SK-N-SH (cell line): ENCODE measurements at regions not wholly inside any gene's neighbourhood (a gene's known extent, or its start where the extent isn't known, plus 50 kb on each side); places are given as distances from the start of the nearest gene placed in this dataset.

Experiments used
- CTCF ChIA-PET: fragments of 300-600, 350-600 bp; formaldehyde crosslinking; extraction: SDS; loops from one replicate; lab custom pipeline; 2021; lab: Yijun Ruan, JAX
- POLR2A ChIA-PET: fragments of 350-600 bp; sonication (Branson Sonifier 250); formaldehyde crosslinking; extraction: SDS; loops from one replicate; lab custom pipeline; 2020; ENCODE audit warnings: antibody characterized with exemption, inconsistent platforms; lab: Yijun Ruan, JAX
- DNase-seq: peaks from one replicate; pipeline ENCODE4 v3.0.0; 2012
- H2AFZ ChIP-seq: fragments of 200-600 bp; sonication (generic); 2 replicates; pipeline ENCODE4 v1.8.1; 2016; ENCODE audit warnings: antibody characterized with exemption, mild to moderate bottlenecking, low read depth
- H3F3A ChIP-seq: fragments of 200-600 bp; sonication (generic); replicated peaks from 2 replicates; pipeline ENCODE3; 2016; ENCODE audit warnings: antibody characterized with exemption, mild to moderate bottlenecking; ENCODE audit not compliant: insufficient read depth
- H3K27ac ChIP-seq, 2 experiments: fragments of 200-500 bp in 1 of 2; fragments of 200-600 bp in 1 of 2; sonication (Bioruptor generic) in 1 of 2; sonication (generic), shearing (Covaris generic) in 1 of 2; 2 replicates each; pipeline versions ENCODE4 v1.5.1 to v1.6.1; 2014 to 2016; ENCODE audit warnings: low read depth in 2 of 2, inconsistent platforms in 1 of 2, low read length in 1 of 2, mild to moderate bottlenecking in 1 of 2, mixed read lengths in 1 of 2
- H3K27me3 ChIP-seq: fragments of 200-600 bp; sonication (generic), shearing (Covaris generic); 2 replicates; pipeline ENCODE4 v1.6.1; 2016; ENCODE audit warnings: mixed run types; ENCODE audit not compliant: insufficient read depth
- H3K36me3 ChIP-seq, 2 experiments: fragments of 200-500 bp in 1 of 2; fragments of 200-600 bp in 1 of 2; sonication (Bioruptor generic) in 1 of 2; sonication (generic) in 1 of 2; replicated peaks in 1 of 2; 2 replicates each; pipeline versions ENCODE3 to v1.5.1; 2014 to 2016; ENCODE audit warnings: low read length in 1 of 2, mild to moderate bottlenecking in 1 of 2; ENCODE audit not compliant: insufficient read depth in 2 of 2, control insufficient read depth in 1 of 2
- H3K4me1 ChIP-seq, 2 experiments: fragments of 200-500 bp in 1 of 2; fragments of 200-600 bp in 1 of 2; sonication (Bioruptor generic) in 1 of 2; sonication (generic), shearing (Covaris generic) in 1 of 2; 2 replicates each; pipeline versions ENCODE4 v1.5.1 to v1.6.1; 2014 to 2016; ENCODE audit warnings: low read depth in 1 of 2, low read length in 1 of 2, mixed run types in 1 of 2; ENCODE audit not compliant: insufficient read depth in 2 of 2, control insufficient read depth in 1 of 2
- H3K4me2 ChIP-seq: fragments of 200-600 bp; sonication (generic), shearing (Covaris generic); 2 replicates; pipeline ENCODE4 v1.6.1; 2017; ENCODE audit warnings: mixed run types
- H3K4me3 ChIP-seq, 2 experiments: fragments of 200-500 bp in 1 of 2; fragments of 200-600 bp in 1 of 2; sonication (Bioruptor generic) in 1 of 2; sonication (generic), shearing (Covaris generic) in 1 of 2; 2 replicates each; pipeline versions ENCODE4 v1.5.1 to v1.8.1; 2014 to 2016; ENCODE audit warnings: low read depth in 2 of 2, inconsistent platforms in 1 of 2, low read length in 1 of 2, mild to moderate bottlenecking in 1 of 2, mixed read lengths in 1 of 2, moderate library complexity in 1 of 2
- H3K79me2 ChIP-seq: fragments of 200-600 bp; sonication (generic); 2 replicates; pipeline ENCODE4 v1.8.1; 2017; ENCODE audit warnings: mild to moderate bottlenecking; ENCODE audit not compliant: insufficient read depth
- H3K9ac ChIP-seq: fragments of 200-600 bp; sonication (generic); 2 replicates; pipeline ENCODE4 v1.6.1; 2017; ENCODE audit warnings: mixed run types
- H3K9me2 ChIP-seq: fragments of 200-600 bp; sonication (generic); 2 replicates; pipeline ENCODE4 v1.6.1; 2017; ENCODE audit warnings: mixed run types
- H3K9me3 ChIP-seq: fragments of 200-600 bp; sonication (generic); 2 replicates; pipeline ENCODE4 v1.6.1; 2017; ENCODE audit warnings: mixed run types, mild to moderate bottlenecking, moderate library complexity
- H4K20me1 ChIP-seq: fragments of 200-600 bp; sonication (generic); 2 replicates; pipeline ENCODE4 v1.6.1; 2017; ENCODE audit warnings: mild to moderate bottlenecking, mixed run types; ENCODE audit not compliant: insufficient read depth
- CTCF ChIP-seq: fragments of 200-600 bp; sonication (generic); IDR thresholded peaks from 2 replicates; pipeline ENCODE4 v1.6.1; 2017; ENCODE audit warnings: antibody characterized with exemption, mild to moderate bottlenecking, moderate library complexity
- ELF1 ChIP-seq: IDR thresholded peaks from 2 replicates; pipeline ENCODE4 v1.4.0; 2012
- EP300 ChIP-seq, 2 experiments: IDR thresholded peaks; 2 replicates each; pipeline versions ENCODE4 v1.4.0 to v1.6.1; 2012; ENCODE audit warnings: borderline replicate concordance in 1 of 2, low read depth in 1 of 2, low read length in 1 of 2
- FOSL2 ChIP-seq: IDR thresholded peaks from 2 replicates; pipeline ENCODE4 v1.4.0; 2012; ENCODE audit warnings: low read depth, mild to moderate bottlenecking, moderate library complexity, borderline replicate concordance
- FOXJ3 ChIP-seq: sonication (generic); formaldehyde crosslinking; IDR thresholded peaks from 2 replicates; pipeline ENCODE4 v1.5.1; 2020; ENCODE audit warnings: mild to moderate bottlenecking, missing genetic modification reagents
- IRF3 ChIP-seq: fragments of 150-350 bp; IDR thresholded peaks from 2 replicates; pipeline ENCODE4 v1.6.1; 2016; ENCODE audit warnings: mild to moderate bottlenecking, low read depth, low read length
- JUND ChIP-seq: IDR thresholded peaks from 2 replicates; pipeline ENCODE4 v1.4.0; 2012
- MEF2A ChIP-seq: IDR thresholded peaks from 2 replicates; pipeline ENCODE4 v1.4.0; 2012; ENCODE audit warnings: low read depth, borderline replicate concordance
- NRF1 ChIP-seq: IDR thresholded peaks from 2 replicates; pipeline ENCODE4 v1.6.1; 2012; ENCODE audit warnings: low read depth, mild to moderate bottlenecking, low read length
- PBX3 ChIP-seq: IDR thresholded peaks from 2 replicates; pipeline ENCODE4; 2012
- POLR2AphosphoS5 ChIP-seq: IDR thresholded peaks from 2 replicates; pipeline ENCODE4 v1.6.1; 2012; ENCODE audit warnings: low read depth, low read length
- REST ChIP-seq: IDR thresholded peaks from 2 replicates; pipeline ENCODE4 v1.6.1; 2012; ENCODE audit warnings: mild to moderate bottlenecking, low read depth, low read length, moderate library complexity
- RFX5 ChIP-seq: IDR thresholded peaks from 2 replicates; pipeline ENCODE4 v1.6.1; 2012; ENCODE audit warnings: mild to moderate bottlenecking, improper control_type of control experiment, low read length
- SMC3 ChIP-seq: IDR thresholded peaks from 2 replicates; pipeline ENCODE4 v1.6.1; 2012; ENCODE audit warnings: low read depth, low read length, improper control_type of control experiment
- TCF12 ChIP-seq: IDR thresholded peaks from 2 replicates; pipeline ENCODE4 v1.4.0; 2012
- TEAD4 ChIP-seq: IDR thresholded peaks from 2 replicates; pipeline ENCODE4 v1.4.0; 2012; ENCODE audit warnings: mild to moderate bottlenecking, borderline replicate concordance; ENCODE audit not compliant: insufficient read depth
- USF2 ChIP-seq: fragments of 150-350 bp; IDR thresholded peaks from 2 replicates; pipeline ENCODE4 v1.6.1; 2017; ENCODE audit warnings: antibody characterized with exemption, low read length, low read depth, borderline replicate concordance
- YY1 ChIP-seq: IDR thresholded peaks from 2 replicates; pipeline ENCODE4 v1.4.0; 2012; ENCODE audit warnings: low read depth, mild to moderate bottlenecking
- WGBS: methylation state at CpG from one replicate; pipeline ENCODE4 v1.1.6; 2017; ENCODE audit warnings: low lambda C conversion rate; 5-methylcytosine and 5-hydroxymethylcytosine counted together

GRCh38 chr9:109916316-109916715 lies 136.3 kb downstream of the PALM2AKAP2 start:
- no peak overlapping the region for H3K27ac ChIP-seq
- H2AFZ ChIP-seq: no peak overlapping the region
- H3K27me3 ChIP-seq: no peaks in the 10 kb centered on the region
- H3K36me3 ChIP-seq: peaks cover 0 to 4% of the 10 kb centered on the region in 2 experiments
- no peak for DNase-seq
- no peaks in the 10 kb centered on the region for H3K9me2 ChIP-seq
- H3K4me2 ChIP-seq: no peak overlapping the region
- ChIA-PET POLR2A (no interaction called here), CTCF (interaction anchor here (0.9 to 1.2 kb wide), 2 partner anchors 10 to 13 kb away, joined by 3 read pairs; no protein-coding TSS in a partner anchor)
- TF ChIP-seq POLR2AphosphoS5 (no peak), FOXJ3 (CRISPR knock-in tag) (no peak), JUND (no peak)
- H4K20me1 ChIP-seq: no peaks in the 10 kb centered on the region
- H3K9ac ChIP-seq: no peak overlapping the region
- H3K4me3 ChIP-seq: no peak overlapping the region
- 91% methylated on average over 6 of the region's 6 CpGs for WGBS
- peaks cover 41% of the 10 kb centered on the region for H3K79me2 ChIP-seq
- no peaks in the 10 kb centered on the region for H3K9me3 ChIP-seq
- peaks cover 19% of the 10 kb centered on the region for H3F3A ChIP-seq
- peaks cover 2 to 18% of the 10 kb centered on the region in 2 experiments; a peak in 3 of 4 replicates for H3K4me1 ChIP-seq

GRCh38 chr9:109918339-109919163 lies 138.6 kb downstream of the PALM2AKAP2 start:
- Histone ChIP-seq H3K9ac (no peak overlapping the region), H2AFZ (no peak overlapping the region; the same call in 1 of the 2 replicates), H3K4me3 (no peak overlapping the region), H3K27me3 (no peaks in the 10 kb centered on the region), H3K27ac (no peak overlapping the region), H4K20me1 (no peaks in the 10 kb centered on the region), H3F3A (no peaks in the 10 kb centered on the region), H3K36me3 (peaks cover 0 to 7% of the 10 kb centered on the region in 2 experiments), H3K9me3 (no peaks in the 10 kb centered on the region), H3K4me2 (no peak overlapping the region), H3K79me2 (peaks cover 37% of the 10 kb centered on the region), H3K9me2 (no peaks in the 10 kb centered on the region), H3K4me1 (no peaks in the 10 kb centered on the region)
- WGBS: 82% methylated on average over 10 of the region's 11 CpGs
- ChIA-PET CTCF (interaction anchor here (0.9 to 1.6 kb wide), 2 partner anchors 14 to 140 kb away, joined by 4 to 6 read pairs; no protein-coding TSS in a partner anchor), POLR2A (interaction anchor here (0.6 kb wide), 1 partner anchor 10 kb away, joined by 3 read pairs; no protein-coding TSS in a partner anchor)
- DNase-seq: no peak
- TF ChIP-seq EP300 (IDR thresholded peaks at IDR 0.05; ENCODE audit: borderline replicate concordance in 1 of 2, low read depth in 1 of 2, low read length in 1 of 2): no peak
- no peak for TF ChIP-seq POLR2AphosphoS5
- TF ChIP-seq MEF2A: no peak
- TF ChIP-seq IRF3: no peak
- TF ChIP-seq SMC3: no peak
- no peak for TF ChIP-seq PBX3
- no peak for TF ChIP-seq TEAD4
- TF ChIP-seq REST: no peak
- no peak for TF ChIP-seq FOSL2
- TF ChIP-seq RFX5: no peak
- TF ChIP-seq TCF12: no peak
- no peak for TF ChIP-seq YY1
- TF ChIP-seq NRF1: no peak
- TF ChIP-seq CTCF: no peak
- TF ChIP-seq USF2: no peak
- TF ChIP-seq ELF1: no peak
